GM18951 (cell line): ENCODE measurements at regions not wholly inside any gene's neighbourhood (a gene's known extent, or its start where the extent isn't known, plus 50 kb on each side); places are given as distances from the start of the nearest gene placed in this dataset.

Source experiments
- POLR2A ChIP-seq: IDR thresholded peaks from 4 replicates; pipeline ENCODE4 v1.6.1; 2011; ENCODE audit warnings: mild to moderate bottlenecking; ENCODE audit not compliant: insufficient read length, insufficient read depth; ENCODE audit errors: extremely low read depth
- in situ Hi-C: fragments of 300-500 bp; cut with MboI; formaldehyde crosslinking; loops from one replicate; pipeline ENCODE4 v1.12.0; 2022; ENCODE audit warnings: low sequenced_read_pairs, mixed read lengths, inconsistent platforms; ENCODE audit not compliant: unreplicated experiment

- in situ Hi-C loops = no loop called here
- TF ChIP-seq POLR2A = no peak
These were observed 111.6 kb upstream of the ZBTB40 start for GRCh38 chr1:22340066-22340465.

DNA sequence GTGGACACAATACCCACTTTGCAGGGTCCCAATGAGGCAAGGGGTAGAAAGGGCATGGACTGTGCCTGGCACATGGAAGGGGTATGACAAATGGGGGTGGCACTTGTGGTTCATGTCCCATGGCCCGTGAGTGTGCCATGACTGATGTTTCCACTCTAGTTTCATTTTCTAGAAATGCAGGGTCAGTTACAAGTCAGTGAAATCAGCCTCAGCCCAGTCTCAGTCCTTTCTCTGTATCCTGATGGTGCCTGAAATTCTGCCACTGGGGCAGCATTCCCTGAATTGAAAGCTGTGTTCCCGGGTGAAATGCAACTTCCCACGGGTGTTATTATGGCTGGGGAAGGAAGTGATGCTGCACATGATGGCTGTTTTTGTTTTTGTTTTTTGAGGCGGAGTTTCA is 110.8 kb upstream of the ZBTB40 start:
- in situ Hi-C loops = no loop called here
- TF ChIP-seq POLR2A = no peak

DNA sequence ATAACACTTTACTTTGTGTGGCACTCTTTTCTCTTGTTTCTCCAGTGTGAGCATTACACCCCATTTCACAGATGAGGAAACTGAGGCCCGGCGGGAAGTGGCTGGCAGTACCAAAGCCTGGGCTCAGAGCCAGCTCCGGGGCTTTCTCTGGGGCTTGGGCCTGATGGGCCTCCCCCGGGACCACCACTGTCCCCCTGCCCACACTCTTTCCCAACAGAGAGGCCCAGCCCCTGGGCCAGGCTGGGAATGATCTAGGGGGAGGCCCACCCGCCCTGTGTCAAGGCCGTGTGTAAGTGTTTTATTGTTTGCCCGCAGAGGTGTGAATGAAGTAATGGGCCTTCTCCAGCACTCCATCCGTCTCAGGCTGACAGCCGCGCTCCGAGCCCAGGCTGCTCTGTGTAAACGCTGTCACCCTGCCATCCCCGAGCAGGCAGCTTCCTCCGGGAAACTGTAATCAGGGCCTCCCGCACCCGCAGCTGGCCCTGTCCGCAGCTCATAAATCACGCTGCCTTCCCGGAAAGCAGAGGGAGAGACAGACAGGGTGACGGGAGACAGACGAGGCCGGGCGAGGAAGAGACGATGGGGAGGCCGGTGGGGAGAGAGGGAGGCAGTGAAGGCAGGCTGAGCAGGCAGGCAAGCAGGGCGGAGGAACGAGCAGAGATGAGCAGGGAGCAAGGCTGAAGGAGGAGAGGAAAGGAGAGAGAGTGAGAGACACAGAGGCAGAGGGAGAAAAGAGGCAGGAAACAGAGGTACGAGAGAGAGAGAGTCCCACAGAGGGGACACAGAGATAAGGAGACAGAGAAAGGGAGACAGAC is 109.7 kb upstream of the ZBTB40 start:
- in situ Hi-C loops = no loop called here
- TF ChIP-seq POLR2A = no peak

DNA sequence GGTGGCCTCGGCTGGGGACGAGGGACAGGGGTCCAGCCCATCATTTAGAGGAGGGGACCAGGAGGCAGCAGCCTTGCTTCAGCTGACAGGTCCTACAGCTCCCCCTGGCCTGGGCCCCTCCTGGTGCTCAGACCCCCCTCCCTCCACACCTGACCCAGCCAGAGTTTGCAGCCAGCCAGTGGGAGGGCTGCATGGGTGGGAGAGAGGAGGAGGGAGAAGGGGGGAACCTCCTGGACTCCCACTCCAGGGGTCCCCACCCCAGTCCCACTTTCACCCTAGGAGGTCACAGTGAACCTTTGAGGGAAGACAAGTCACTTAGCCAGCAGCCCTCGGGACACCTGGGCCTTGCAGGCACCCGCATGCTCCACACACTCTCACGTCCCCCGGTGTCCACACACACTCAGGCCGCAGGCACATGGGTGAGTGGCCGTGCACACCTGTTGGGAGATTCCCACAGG is 108.9 kb upstream of the ZBTB40 start:
- no peak for TF ChIP-seq POLR2A
- in situ Hi-C loops = no loop called here

DNA sequence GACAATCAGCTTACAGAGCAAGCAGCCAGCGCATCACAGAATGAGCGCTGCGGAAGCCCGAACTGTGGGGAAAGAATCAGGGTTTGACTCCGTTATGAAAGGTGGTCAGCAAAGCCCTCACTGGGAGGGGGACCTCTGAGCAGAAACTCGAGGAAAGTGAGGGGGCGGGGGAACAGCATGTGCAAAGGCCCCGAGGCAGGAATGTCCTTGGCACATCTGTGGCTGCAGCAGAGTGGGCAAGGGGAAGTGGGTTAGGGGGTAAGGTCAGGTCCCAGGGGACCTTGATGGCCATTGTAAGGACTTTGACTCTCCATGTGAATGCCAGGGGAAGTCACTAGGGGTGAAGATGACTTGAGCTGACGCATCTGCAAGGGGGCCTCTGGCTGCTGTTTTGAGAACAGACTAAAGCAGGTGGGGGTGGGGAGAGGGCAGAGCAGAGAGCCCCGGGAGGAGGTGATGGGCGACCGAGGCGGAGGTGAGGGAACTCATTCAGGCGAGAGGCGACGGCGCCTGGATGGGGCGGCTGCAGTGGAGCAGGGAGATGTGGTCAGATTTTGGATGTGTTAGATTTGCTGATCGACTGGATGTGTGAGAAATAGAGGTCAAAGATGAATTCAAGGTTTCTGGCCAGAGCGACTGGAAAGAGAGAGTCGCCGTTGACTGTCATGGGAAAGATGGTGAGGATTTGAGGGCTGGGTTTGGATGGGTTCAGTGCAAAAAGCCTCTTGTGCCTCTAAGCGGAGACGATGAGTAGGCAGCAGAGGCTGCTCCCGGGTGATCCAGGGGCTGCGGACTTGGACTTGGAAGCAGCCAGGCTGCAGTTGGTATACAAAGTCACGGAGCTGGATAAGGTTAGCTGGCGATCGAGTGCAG is 108.0 kb upstream of the ZBTB40 start:
- in situ Hi-C loops = no loop called here
- no peak for TF ChIP-seq POLR2A

DNA sequence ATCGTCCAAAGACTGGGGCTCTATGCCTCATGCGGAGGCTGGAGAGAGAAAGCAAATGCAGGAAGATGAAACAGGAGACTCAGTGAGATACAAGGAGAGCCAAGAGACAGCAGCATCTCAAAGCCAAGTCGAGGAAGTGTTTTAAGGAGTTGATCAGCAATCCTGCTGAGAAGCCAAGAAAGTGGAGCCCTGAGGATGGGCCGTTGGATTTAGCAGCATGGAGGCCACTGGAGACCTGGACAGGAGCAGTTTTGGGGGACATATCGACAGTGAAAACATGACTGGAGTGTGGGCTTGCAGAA is 107.4 kb upstream of the ZBTB40 start:
- TF ChIP-seq POLR2A = no peak
- in situ Hi-C loops = no loop called here

DNA sequence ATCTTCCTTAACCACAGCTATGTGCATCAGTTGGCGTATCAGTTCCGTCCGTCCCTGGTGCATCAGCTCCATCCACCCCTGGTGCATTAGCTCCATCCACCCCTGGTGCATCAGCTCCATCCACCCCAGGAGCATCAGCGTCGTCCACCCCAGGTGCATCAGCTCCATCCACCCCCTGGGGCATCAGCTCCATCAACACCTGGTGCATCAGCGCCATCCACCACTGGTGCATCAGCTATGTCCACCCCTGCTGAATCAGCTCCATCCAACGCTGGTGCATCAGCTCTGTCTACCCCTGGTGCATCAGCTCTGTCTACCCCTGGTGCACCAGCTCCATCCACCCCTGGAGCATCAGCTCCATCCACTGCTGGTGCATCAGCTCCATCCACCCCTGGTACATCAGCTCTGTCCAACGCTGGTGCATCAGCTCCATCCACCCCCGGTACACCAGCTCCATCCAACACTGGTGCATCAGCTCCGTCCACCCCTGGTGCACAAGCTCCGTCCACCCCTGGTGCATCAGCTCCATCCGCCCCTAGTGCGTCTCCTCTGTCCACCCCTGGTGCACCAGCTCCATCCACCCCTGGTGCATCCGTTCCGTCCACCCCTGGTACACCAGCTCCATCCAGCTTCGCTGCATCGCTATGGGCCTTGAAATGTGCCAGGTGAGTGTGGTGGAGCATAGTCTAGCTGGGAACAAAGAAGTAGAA is 106.6 kb upstream of the ZBTB40 start:
- in situ Hi-C loops = no loop called here
- no peak for TF ChIP-seq POLR2A

DNA sequence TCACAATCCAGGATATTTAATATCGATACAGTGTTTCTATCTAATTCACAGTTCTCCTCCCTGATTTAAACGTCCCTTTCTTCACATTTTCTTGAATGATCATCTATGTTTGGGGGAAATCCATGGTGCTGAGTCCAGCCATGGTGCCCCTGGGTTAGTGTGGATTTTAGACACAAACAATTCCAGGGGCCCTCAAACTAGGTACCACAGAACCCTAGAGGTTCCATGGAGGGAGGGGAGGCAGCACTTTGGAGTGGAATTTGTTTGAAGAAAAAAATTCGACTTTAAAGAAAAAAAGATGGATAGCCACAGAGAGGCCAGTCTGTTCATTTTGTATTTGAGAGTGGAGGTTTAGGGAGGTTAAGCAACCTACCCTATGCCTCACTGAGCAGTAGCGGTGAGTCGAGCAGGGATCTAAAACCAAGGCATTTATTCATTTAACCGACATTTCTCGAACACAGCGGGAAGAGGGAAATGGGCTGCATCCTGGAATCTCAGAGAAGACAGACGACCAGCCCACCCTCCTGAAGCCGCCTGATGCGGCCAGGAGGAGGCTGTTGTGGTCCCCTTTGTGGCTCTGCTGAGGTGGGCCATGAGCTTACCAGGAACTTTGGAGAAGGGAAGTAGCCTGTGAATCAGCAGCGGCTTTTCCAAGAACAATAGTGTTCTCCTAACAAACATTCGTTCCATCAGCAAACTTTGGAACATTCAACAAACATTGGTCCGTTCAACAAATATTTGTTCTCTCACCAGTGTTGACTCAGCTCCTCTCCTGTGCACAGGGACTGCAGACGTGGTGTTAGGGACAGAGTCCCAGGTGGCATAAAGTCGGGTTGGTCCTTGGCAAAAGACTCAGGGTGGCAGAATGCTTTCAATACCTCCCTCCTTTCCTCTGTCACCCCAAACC is 103.5 kb upstream of the ZBTB40 start:
- in situ Hi-C loops = no loop called here
- no peak for TF ChIP-seq POLR2A

- TF ChIP-seq POLR2A = no peak
These were observed 102.1 kb upstream of the ZBTB40 start for GRCh38 chr1:22349362-22350043.

DNA sequence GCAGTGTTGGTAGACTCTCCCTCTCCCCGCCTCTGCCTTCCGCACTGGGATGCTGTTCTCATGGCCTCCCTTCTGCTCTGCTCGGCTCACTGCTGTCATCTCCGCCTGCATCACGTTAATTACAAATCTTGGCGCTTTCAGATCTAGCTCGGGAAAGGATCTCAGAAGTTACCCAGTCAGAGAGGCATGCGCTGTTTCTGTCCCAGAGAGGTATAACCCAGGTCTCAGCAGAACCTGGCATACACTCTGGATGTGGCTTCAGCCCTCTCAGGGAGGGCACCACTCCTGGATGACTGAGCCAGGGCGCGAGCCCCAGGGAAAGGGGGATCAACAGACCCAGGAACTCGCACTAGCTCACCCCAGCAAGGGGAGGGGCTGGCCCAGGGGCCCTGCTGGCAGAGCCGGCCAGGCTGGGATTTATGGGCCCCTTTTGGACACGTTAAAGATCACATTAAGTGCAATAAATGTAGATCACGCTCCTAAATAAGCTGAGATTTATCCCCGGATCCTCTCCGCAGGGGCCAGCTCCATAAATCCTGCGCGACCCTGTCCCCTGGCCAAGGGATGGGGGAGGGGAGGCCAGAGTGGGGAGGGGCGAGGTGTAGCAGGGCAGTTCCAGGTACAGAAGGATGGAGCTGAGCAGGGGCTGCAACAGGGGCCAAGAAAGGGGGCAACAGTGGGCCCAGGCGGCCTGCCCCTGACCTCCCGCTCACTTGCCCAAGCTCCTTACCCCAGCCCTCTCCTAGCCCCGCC is 101.3 kb upstream of the ZBTB40 start:
- in situ Hi-C loops = no loop called here
- no peak for TF ChIP-seq POLR2A

More at GRCh38 chr1:22349362-22350043, 102.1 kb upstream of the ZBTB40 start:
- in situ Hi-C loops = no loop called here

GRCh38 chr1:22350924-22351767 is 100.5 kb upstream of the ZBTB40 start:
- no peak for TF ChIP-seq POLR2A
- in situ Hi-C loops = no loop called here

DNA sequence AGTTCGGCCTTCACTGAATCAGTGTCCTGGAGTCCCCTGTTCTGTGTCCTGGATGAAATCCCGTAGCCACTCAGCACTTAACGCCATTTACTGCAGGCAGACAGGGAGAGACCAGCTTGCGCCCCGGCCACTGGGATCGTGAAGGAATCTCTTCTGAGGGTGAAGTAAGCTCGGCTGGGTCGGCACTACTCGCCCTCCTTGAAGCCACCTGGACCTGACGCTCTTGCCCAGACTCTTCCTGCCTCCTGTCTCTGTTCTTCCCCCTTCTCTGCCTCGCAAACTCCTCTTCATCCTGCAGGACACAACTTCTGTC is 99.9 kb upstream of the ZBTB40 start:
- in situ Hi-C loops = no loop called here

More for the DNA sequence above, 99.9 kb upstream of the ZBTB40 start:
- TF ChIP-seq POLR2A = no peak
